ENCODE measurements at regions not wholly inside any gene's neighbourhood (a gene's known extent, or its start where the extent isn't known, plus 50 kb on each side); places are given as distances from the start of the nearest gene placed in this dataset.

GRCh38 chr10:11682267-11682683 is 59.9 kb upstream of the ECHDC3 start:
- Histone ChIP-seq H3K27ac (ENCODE audit: poor library complexity, severe bottlenecking) (no peak overlapping the region), H3K4me1 (ENCODE audit: insufficient read depth, poor library complexity, severe bottlenecking) (peaks cover 16% of the 10 kb centered on the region), H3K4me3 (ENCODE audit: severe bottlenecking) (no peak overlapping the region), H3K9me3 (ENCODE audit: severe bottlenecking) (no peaks in the 10 kb centered on the region), H3K36me3 (ENCODE audit: low read depth) (no peaks in the 10 kb centered on the region), H3K27me3 (ENCODE audit: insufficient read depth, poor library complexity, severe bottlenecking) (no peaks in the 10 kb centered on the region)
- no peak for TF ChIP-seq CTCF (IDR thresholded peaks at IDR 0.05; ENCODE audit: poor library complexity, severe bottlenecking)
- DNase-seq (ENCODE audit: low spot score) (no peak), ATAC-seq (ENCODE audit: low read depth) (no peak)

- H3K4me1 ChIP-seq (ENCODE audit: insufficient read depth, poor library complexity, severe bottlenecking): peaks cover 4% of the 10 kb centered on the region
- DNase-seq (ENCODE audit: low spot score) (no peak), ATAC-seq (ENCODE audit: low read depth) (no peak)
- no peak for TF ChIP-seq CTCF (IDR thresholded peaks at IDR 0.05; ENCODE audit: poor library complexity, severe bottlenecking)
- H3K9me3 ChIP-seq (ENCODE audit: severe bottlenecking): no peaks in the 10 kb centered on the region
- H3K4me3 ChIP-seq (ENCODE audit: severe bottlenecking): no peak overlapping the region
- H3K27me3 ChIP-seq (ENCODE audit: insufficient read depth, poor library complexity, severe bottlenecking): no peaks in the 10 kb centered on the region
- no peaks in the 10 kb centered on the region for H3K36me3 ChIP-seq (ENCODE audit: low read depth)
- no peak overlapping the region for H3K27ac ChIP-seq (ENCODE audit: poor library complexity, severe bottlenecking)
Measured at GRCh38 chr10:11680496-11680895, 61.7 kb upstream of the ECHDC3 start.

GRCh38 chr10:11679946-11680345 is 62.2 kb upstream of the ECHDC3 start:
- Histone ChIP-seq H3K9me3 (ENCODE audit: severe bottlenecking) (no peaks in the 10 kb centered on the region), H3K4me3 (ENCODE audit: severe bottlenecking) (no peak overlapping the region), H3K4me1 (ENCODE audit: insufficient read depth, poor library complexity, severe bottlenecking) (peaks cover under 1% of the 10 kb centered on the region), H3K27ac (ENCODE audit: poor library complexity, severe bottlenecking) (no peak overlapping the region), H3K27me3 (ENCODE audit: insufficient read depth, poor library complexity, severe bottlenecking) (no peaks in the 10 kb centered on the region), H3K36me3 (ENCODE audit: low read depth) (no peaks in the 10 kb centered on the region)
- ATAC-seq (ENCODE audit: low read depth) (no peak), DNase-seq (ENCODE audit: low spot score) (no peak)
- TF ChIP-seq CTCF (IDR thresholded peaks at IDR 0.05; ENCODE audit: poor library complexity, severe bottlenecking): no peak

GRCh38 chr10:11678074-11678793 is 63.9 kb upstream of the ECHDC3 start:
- ATAC-seq (ENCODE audit: low read depth): peak; percentile 48; the same call in 1 of the 3 replicates
- Histone ChIP-seq H3K4me1 (ENCODE audit: insufficient read depth, poor library complexity, severe bottlenecking) (no peaks in the 10 kb centered on the region), H3K36me3 (ENCODE audit: low read depth) (no peaks in the 10 kb centered on the region), H3K4me3 (ENCODE audit: severe bottlenecking) (no peak overlapping the region), H3K9me3 (ENCODE audit: severe bottlenecking) (no peaks in the 10 kb centered on the region), H3K27ac (ENCODE audit: poor library complexity, severe bottlenecking) (no peak overlapping the region), H3K27me3 (ENCODE audit: insufficient read depth, poor library complexity, severe bottlenecking) (no peaks in the 10 kb centered on the region)
- TF ChIP-seq CTCF (IDR thresholded peaks at IDR 0.05; ENCODE audit: poor library complexity, severe bottlenecking): no peak
- DNase-seq (ENCODE audit: low spot score): no peak

- no peak for TF ChIP-seq CTCF (IDR thresholded peaks at IDR 0.05; ENCODE audit: poor library complexity, severe bottlenecking)
- DNase-seq (ENCODE audit: low spot score): no peak
- no peaks in the 10 kb centered on the region for H3K4me1 ChIP-seq (ENCODE audit: insufficient read depth, poor library complexity, severe bottlenecking)
- ATAC-seq (ENCODE audit: low read depth): no peak
- H3K9me3 ChIP-seq (ENCODE audit: severe bottlenecking): no peaks in the 10 kb centered on the region
- H3K4me3 ChIP-seq (ENCODE audit: severe bottlenecking): no peak overlapping the region
- no peaks in the 10 kb centered on the region for H3K27me3 ChIP-seq (ENCODE audit: insufficient read depth, poor library complexity, severe bottlenecking)
- H3K36me3 ChIP-seq (ENCODE audit: low read depth): no peaks in the 10 kb centered on the region
- H3K27ac ChIP-seq (ENCODE audit: poor library complexity, severe bottlenecking): no peak overlapping the region
Measured at GRCh38 chr10:11677480-11677879, 64.7 kb upstream of the ECHDC3 start.
